Gastrocnemius medialis (tissue), 4 donors: ENCODE measurements at regions not wholly inside any gene's neighbourhood (a gene's known extent, or its start where the extent isn't known, plus 50 kb on each side); places are given as distances from the start of the nearest gene placed in this dataset.

Experiments
- ATAC-seq, 2 donors: fragments of 150-250 bp; one replicate each; pipeline ENCODE4 v1.9.1; 2016
- DNase-seq, 2 donors: peaks; one replicate each; pipeline ENCODE4 v3.0.0-alpha.2; 2019
- H3K27ac ChIP-seq, 4 donors: fragments of 200-600 bp; sonication (generic); 1 replicate in 1 of 4; 2 replicates in 3 of 4; pipeline ENCODE4 v1.5.1; 2016 to 2018; ENCODE audit warnings: mild to moderate bottlenecking in 2 of 4, moderate library complexity in 1 of 4
- H3K27me3 ChIP-seq, 3 donors: fragments of 200-600 bp; sonication (generic) in 2 of 3; 1 replicate in 1 of 3; 2 replicates in 2 of 3; pipeline versions ENCODE4 v1.5.1 to v1.6.0; 2016 to 2019; ENCODE audit warnings: mild to moderate bottlenecking in 1 of 3, moderate library complexity in 1 of 3
- H3K36me3 ChIP-seq, 2 donors: fragments of 200-600 bp; sonication (generic) in 1 of 2; one replicate each; pipeline ENCODE4 v1.5.1; 2017 to 2018
- H3K4me1 ChIP-seq, 2 donors: fragments of 200-600 bp; sonication (generic) in 1 of 2; one replicate each; pipeline ENCODE4 v1.5.1; 2016 to 2017; ENCODE audit warnings: mild to moderate bottlenecking in 2 of 2
- H3K4me3 ChIP-seq, 4 donors: fragments of 200-600 bp; sonication (generic) in 3 of 4; 1 replicate in 1 of 4; 2 replicates in 3 of 4; pipeline ENCODE4 v1.5.1; 2016 to 2019; ENCODE audit warnings: mild to moderate bottlenecking in 2 of 4
- H3K9me3 ChIP-seq, 3 donors: fragments of 200-600 bp; sonication (generic) in 2 of 3; 1 replicate in 1 of 3; 2 replicates in 2 of 3; pipeline ENCODE4 v1.5.1; 2016 to 2019
- POLR2A ChIP-seq, 2 donors: fragments of 450-650 bp; IDR thresholded peaks; one replicate each; pipeline ENCODE4 v1.6.1; 2017; ENCODE audit warnings: antibody characterized with exemption in 2 of 2, mild to moderate bottlenecking in 2 of 2, moderate library complexity in 2 of 2
- in situ Hi-C, 4 donors: fragments of 200-750 bp; cut with MboI; loops; one replicate each; pipeline versions ENCODE4 v1.15.0 to v1.8.0; 2017; ENCODE audit warnings: low sequenced_read_pairs in 4 of 4
- intact Hi-C: fragments of 100-400 bp; cut with DNase I; formaldehyde crosslinking; loops from one replicate; pipeline ENCODE4 v1.15.1; 2023; ENCODE audit warnings: low total_unique reads
- TF ChIP-seq, protein P1 (sequence below), 5 experiments: fragments of 450-650 bp in 3 of 5; fragments of 200-600 bp in 2 of 5; sonication (generic) in 2 of 5; IDR thresholded peaks in 4 of 5; conservative IDR thresholded peaks in 1 of 5; 1 replicate in 4 of 5; 2 replicates in 1 of 5; pipeline ENCODE4 v1.5.1; 2016 to 2019; ENCODE audit warnings: antibody characterized with exemption in 5 of 5, mild to moderate bottlenecking in 3 of 5, moderate library complexity in 3 of 5

DNA sequence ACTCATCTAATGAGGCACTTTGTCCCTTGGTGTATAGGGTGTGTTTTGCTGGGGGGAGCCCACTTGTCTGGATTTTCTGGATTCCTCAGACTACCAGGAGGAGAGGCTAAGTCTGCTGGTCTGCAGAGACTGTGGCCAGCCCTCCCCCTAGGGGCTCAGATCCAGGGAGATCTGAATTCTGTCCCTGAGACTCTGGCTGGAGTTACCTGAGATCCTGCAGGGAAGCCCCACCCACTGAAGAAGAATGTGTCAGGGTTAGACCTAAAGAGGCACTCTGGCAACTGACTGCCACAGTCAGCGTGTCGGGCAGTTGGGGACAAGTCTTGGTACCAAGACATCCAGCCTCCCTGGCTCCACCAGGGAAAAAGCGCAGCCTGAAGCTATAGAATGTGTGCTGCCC is 138.9 kb downstream of the DCAF12L2 start:
- no peak for DNase-seq
- intact Hi-C loops (no loop called here), in situ Hi-C loops (no loop called here)
- H3K4me1 ChIP-seq, result no peaks in the 10 kb centered on the region
- no peaks in the 10 kb centered on the region for H3K27me3 ChIP-seq
- no peak overlapping the region for H3K4me3 ChIP-seq
- no peak overlapping the region for H3K27ac ChIP-seq
- no peak for TF ChIP-seq POLR2A (IDR thresholded peaks at IDR 0.05)
- TF ChIP-seq, protein P1, sequence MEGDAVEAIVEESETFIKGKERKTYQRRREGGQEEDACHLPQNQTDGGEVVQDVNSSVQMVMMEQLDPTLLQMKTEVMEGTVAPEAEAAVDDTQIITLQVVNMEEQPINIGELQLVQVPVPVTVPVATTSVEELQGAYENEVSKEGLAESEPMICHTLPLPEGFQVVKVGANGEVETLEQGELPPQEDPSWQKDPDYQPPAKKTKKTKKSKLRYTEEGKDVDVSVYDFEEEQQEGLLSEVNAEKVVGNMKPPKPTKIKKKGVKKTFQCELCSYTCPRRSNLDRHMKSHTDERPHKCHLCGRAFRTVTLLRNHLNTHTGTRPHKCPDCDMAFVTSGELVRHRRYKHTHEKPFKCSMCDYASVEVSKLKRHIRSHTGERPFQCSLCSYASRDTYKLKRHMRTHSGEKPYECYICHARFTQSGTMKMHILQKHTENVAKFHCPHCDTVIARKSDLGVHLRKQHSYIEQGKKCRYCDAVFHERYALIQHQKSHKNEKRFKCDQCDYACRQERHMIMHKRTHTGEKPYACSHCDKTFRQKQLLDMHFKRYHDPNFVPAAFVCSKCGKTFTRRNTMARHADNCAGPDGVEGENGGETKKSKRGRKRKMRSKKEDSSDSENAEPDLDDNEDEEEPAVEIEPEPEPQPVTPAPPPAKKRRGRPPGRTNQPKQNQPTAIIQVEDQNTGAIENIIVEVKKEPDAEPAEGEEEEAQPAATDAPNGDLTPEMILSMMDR (IDR thresholded peaks at IDR 0.05 in 4 of 5, conservative IDR thresholded peaks at IDR 0.05 in 1 of 5), result no peak
- H3K36me3 ChIP-seq, result no peaks in the 10 kb centered on the region
- no peaks in the 10 kb centered on the region for H3K9me3 ChIP-seq
- ATAC-seq, result no peak

DNA sequence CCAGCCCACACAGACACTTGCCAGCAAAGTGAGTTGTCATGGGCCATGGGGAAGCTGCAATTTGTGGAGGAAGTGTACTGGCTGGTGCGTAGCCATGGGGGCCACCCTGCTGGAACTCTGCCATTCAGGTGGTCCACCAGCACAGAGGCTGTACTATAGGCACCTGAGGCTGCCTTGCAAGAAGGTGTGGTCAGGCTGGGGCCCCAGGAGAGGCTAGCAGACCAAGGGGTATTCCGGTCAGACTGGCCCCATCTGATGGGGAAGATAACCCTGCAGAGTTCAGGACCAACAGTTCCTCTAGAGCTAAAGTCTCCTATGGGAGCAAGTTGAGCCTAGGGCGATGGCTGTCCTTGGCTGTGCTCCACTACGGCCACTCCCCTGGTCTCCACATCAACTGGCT is 136.1 kb downstream of the DCAF12L2 start:
- H3K4me1 ChIP-seq, result no peaks in the 10 kb centered on the region
- no peaks in the 10 kb centered on the region for H3K27me3 ChIP-seq
- DNase-seq (no peak), ATAC-seq (no peak)
- no peak overlapping the region for H3K27ac ChIP-seq
- no peaks in the 10 kb centered on the region for H3K9me3 ChIP-seq
- in situ Hi-C loops (no loop called here), intact Hi-C loops (no loop called here)
- H3K4me3 ChIP-seq, result no peak overlapping the region
- TF ChIP-seq POLR2A (IDR thresholded peaks at IDR 0.05), result no peak
- TF ChIP-seq, protein P1 (IDR thresholded peaks at IDR 0.05 in 4 of 5, conservative IDR thresholded peaks at IDR 0.05 in 1 of 5), result no peak
- H3K36me3 ChIP-seq, result no peaks in the 10 kb centered on the region

DNA sequence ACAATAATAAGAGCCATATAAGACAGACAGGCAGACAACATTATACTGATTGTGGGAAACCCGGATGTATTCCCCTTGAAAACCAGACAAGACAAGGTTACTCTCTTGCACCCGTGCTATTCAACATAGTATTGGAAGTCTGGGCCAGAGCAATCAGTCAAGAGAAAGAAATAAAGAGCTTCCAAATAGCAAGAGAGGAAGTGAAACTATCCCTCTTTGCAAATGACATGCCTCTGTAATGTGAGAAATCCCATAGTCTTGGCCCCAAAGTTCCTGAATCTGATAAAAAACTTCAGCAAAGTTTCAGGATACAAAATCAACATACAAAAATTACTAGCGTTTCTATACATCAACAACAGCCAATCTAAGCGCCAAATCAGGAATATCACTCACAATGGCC is 102.1 kb downstream of the DCAF12L2 start:
- no peaks in the 10 kb centered on the region for H3K27me3 ChIP-seq
- no peaks in the 10 kb centered on the region for H3K4me1 ChIP-seq
- ATAC-seq, result no peak
- H3K9me3 ChIP-seq, result no peaks in the 10 kb centered on the region
- H3K27ac ChIP-seq, result no peak overlapping the region
- no peaks in the 10 kb centered on the region for H3K36me3 ChIP-seq
- TF ChIP-seq, protein P1 (IDR thresholded peaks at IDR 0.05 in 4 of 5, conservative IDR thresholded peaks at IDR 0.05 in 1 of 5), result no peak
- TF ChIP-seq POLR2A (IDR thresholded peaks at IDR 0.05), result no peak
- DNase-seq, result no peak
- in situ Hi-C loops (no loop called here), intact Hi-C loops (no loop called here)
- no peak overlapping the region for H3K4me3 ChIP-seq

DNA sequence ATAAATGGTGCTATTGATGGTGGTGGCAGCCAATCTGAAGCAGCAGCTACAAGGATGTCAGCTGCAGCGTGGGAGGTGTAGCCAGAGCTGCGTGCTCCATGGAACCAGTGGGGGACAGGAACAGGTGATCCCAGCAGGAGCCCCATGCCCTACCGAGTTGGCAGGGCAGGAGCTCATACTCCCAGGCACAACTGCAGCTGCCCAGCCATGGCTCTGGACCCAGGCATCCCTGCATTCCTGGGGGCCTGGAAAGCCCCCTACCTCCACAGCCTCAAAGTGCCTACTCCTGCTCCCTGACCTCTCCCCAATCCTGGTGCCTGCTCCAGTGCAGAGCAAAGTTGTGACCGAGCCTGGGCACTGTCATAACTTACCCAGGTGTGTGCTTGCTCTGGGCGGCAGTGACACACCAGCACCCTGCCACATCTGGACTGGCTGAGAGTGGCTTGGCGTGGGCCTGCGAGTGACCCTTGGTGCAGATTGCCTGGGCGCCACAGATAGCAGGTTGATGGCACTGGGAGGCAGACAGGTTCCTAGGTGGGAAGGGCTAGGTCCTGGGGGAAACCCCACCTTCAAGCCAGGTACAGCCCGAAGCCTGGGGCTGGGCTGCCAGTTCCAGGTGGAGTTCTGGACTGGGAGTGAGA is 101.1 kb downstream of the DCAF12L2 start:
- TF ChIP-seq POLR2A (IDR thresholded peaks at IDR 0.05), result no peak
- TF ChIP-seq, protein P1 (IDR thresholded peaks at IDR 0.05 in 4 of 5, conservative IDR thresholded peaks at IDR 0.05 in 1 of 5), result no peak
- H3K9me3 ChIP-seq, result no peaks in the 10 kb centered on the region
- intact Hi-C loops, result no loop called here
- in situ Hi-C loops, result no loop called here
- H3K36me3 ChIP-seq, result no peaks in the 10 kb centered on the region
- no peaks in the 10 kb centered on the region for H3K27me3 ChIP-seq
- H3K4me3 ChIP-seq, result no peak overlapping the region
- no peak for ATAC-seq
- H3K27ac ChIP-seq, result no peak overlapping the region
- no peak for DNase-seq
- no peaks in the 10 kb centered on the region for H3K4me1 ChIP-seq
